ENCODE measurements at regions not wholly inside any gene's neighbourhood (a gene's known extent, or its start where the extent isn't known, plus 50 kb on each side); places are given as distances from the start of the nearest gene placed in this dataset.

DNA sequence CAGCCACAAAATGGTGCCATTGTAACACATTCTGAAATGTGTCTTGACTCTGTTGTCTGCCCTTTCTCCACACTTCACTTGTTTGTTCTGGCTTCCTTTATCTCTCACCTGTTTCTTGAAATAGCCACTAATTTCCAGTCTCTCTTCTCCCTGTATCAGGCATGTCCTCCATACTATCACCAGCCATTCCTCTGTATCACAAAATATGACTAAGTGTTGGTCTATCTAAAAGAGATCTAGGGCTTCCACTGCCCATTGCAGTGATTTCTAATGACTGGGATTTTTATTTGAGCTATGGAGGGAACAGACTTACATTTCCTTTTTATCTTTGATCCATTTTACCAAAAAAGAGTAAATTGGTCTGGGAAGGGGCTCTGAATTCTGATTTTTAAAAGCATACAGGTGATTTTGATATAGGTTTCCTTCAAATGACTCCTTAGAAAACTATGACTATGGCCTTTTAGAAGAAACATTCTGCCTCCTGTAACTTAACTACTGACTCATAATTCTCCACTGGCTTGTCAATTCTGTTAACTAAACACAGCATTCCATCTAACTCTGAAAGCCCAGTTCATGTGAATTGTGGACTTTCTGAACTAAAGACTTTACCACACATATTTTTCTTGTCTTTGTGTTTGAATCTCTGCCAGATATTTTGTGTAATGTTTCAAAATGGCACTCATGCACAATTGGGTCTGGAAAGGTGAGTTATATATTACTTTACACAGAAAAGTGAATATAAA is 1121.4 kb downstream of the XPNPEP1 start:
- Histone ChIP-seq H3K27me3 (replicated peaks; ENCODE audit: control insufficient read depth, insufficient read depth, low read length) (no peaks in the 10 kb centered on the region), H3K4me3 (replicated peaks; ENCODE audit: low read depth, low read length) (no peak overlapping the region), H3K36me3 (ENCODE audit: control insufficient read depth, insufficient read depth, low read length) (no peaks in the 10 kb centered on the region)
- no peak for DNase-seq (ENCODE audit: extremely low read depth, insufficient read length)
- TF ChIP-seq, protein P1, sequence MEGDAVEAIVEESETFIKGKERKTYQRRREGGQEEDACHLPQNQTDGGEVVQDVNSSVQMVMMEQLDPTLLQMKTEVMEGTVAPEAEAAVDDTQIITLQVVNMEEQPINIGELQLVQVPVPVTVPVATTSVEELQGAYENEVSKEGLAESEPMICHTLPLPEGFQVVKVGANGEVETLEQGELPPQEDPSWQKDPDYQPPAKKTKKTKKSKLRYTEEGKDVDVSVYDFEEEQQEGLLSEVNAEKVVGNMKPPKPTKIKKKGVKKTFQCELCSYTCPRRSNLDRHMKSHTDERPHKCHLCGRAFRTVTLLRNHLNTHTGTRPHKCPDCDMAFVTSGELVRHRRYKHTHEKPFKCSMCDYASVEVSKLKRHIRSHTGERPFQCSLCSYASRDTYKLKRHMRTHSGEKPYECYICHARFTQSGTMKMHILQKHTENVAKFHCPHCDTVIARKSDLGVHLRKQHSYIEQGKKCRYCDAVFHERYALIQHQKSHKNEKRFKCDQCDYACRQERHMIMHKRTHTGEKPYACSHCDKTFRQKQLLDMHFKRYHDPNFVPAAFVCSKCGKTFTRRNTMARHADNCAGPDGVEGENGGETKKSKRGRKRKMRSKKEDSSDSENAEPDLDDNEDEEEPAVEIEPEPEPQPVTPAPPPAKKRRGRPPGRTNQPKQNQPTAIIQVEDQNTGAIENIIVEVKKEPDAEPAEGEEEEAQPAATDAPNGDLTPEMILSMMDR (IDR thresholded peaks at IDR 0.05; ENCODE audit: insufficient read depth, low read length, poor library complexity, severe bottlenecking) = no peak

DNA sequence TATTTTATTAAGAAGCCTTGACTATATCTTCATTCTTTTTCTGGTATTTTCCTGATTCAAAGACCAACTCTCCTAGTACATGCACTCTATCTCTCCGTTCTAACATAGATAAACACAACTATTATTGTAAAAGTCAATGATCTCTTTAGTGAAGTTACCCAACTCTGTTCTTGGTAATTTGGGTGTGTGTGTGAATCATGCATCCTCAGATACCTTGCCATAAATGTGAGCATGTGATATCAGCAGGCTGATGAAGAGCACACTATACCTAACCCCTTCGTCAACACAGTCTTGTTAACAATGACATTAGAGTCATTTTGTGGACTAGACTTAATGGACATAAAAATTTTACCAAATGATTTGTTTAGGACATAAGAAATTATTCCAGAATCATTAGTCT is 1122.1 kb downstream of the XPNPEP1 start:
- H3K4me3 ChIP-seq (replicated peaks; ENCODE audit: low read depth, low read length) = no peak overlapping the region
- no peak for DNase-seq (ENCODE audit: extremely low read depth, insufficient read length)
- H3K36me3 ChIP-seq (ENCODE audit: control insufficient read depth, insufficient read depth, low read length) = no peaks in the 10 kb centered on the region
- TF ChIP-seq, protein P1 (IDR thresholded peaks at IDR 0.05; ENCODE audit: insufficient read depth, low read length, poor library complexity, severe bottlenecking) = no peak
- no peaks in the 10 kb centered on the region for H3K27me3 ChIP-seq (replicated peaks; ENCODE audit: control insufficient read depth, insufficient read depth, low read length)

DNA sequence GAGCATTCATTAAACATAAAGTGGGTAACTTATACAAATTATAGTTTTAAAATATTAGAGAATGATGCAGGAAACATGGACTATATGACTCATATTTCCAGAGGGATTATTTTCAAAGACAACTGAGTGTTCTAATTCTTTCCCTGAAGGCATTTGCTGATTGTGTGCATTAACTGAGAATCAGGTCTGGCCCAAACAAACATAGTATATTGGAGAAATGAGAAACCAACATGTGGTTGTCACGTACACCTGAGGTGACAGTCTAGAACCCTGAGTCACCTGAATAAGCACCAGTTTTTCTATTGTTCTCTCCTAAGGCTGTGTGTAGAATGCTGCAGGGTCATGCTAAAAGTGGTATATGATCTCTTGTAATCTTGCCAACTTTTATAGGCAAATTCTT is 1125.7 kb downstream of the XPNPEP1 start:
- Histone ChIP-seq H3K27me3 (replicated peaks; ENCODE audit: control insufficient read depth, insufficient read depth, low read length) (no peaks in the 10 kb centered on the region), H3K36me3 (ENCODE audit: control insufficient read depth, insufficient read depth, low read length) (no peaks in the 10 kb centered on the region), H3K4me3 (replicated peaks; ENCODE audit: low read depth, low read length) (no peak overlapping the region)
- TF ChIP-seq, protein P1 (IDR thresholded peaks at IDR 0.05; ENCODE audit: insufficient read depth, low read length, poor library complexity, severe bottlenecking) = no peak
- no peak for DNase-seq (ENCODE audit: extremely low read depth, insufficient read length)

DNA sequence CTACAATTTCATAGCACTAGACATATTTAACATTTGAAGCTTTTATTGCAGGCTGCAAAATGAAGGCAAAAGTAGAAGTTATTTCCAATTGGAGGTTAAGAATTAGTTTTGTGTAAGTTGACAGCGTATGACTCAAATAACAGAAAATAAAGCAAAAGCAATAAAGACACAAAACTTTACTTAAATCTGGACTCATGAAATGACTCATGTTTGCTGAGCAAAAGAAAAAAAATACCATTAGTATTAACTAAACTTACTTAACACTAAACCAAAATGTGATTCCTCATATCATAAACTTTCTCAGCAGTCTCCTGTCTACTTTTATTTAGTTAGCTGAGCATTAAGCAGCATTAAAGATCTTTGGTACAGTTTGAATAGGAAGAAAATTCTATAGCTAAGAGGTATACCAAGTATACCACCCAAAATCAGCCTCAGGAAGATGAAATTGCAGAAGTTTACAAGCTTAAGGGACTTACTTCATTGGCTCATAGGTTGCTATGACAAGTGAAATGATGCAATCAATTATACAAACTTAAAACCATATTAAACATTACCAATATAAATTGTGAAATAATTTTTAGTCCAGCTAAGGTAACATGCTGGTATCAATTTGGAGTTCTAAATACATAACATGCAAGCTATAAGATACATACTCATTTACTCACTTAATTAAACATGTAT is 1131.4 kb downstream of the XPNPEP1 start:
- H3K4me3 ChIP-seq (replicated peaks; ENCODE audit: low read depth, low read length) = no peak overlapping the region

DNA sequence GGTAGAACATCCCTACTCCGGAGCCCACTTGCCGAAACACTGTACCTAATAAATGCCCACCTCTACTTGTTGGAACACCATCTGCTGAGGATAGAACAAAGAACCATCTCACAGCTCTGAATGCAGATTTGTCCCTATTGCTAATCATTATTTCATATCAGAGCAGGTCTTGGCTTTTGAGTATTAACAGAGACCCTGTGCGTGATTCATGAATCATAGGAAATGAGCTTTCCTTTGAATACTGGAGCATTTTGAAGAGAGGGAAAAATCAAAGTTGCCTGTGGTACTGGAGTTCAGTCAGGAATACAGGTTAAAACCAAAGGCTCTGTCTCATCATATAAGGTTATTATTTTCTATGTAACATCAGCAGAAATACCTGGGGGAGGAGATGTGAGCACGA is 1132.3 kb downstream of the XPNPEP1 start:
- Histone ChIP-seq H3K27me3 (replicated peaks; ENCODE audit: control insufficient read depth, insufficient read depth, low read length) (no peaks in the 10 kb centered on the region), H3K36me3 (ENCODE audit: control insufficient read depth, insufficient read depth, low read length) (no peaks in the 10 kb centered on the region), H3K4me3 (replicated peaks; ENCODE audit: low read depth, low read length) (no peak overlapping the region)
- no peak for DNase-seq (ENCODE audit: extremely low read depth, insufficient read length)
- TF ChIP-seq, protein P1 (IDR thresholded peaks at IDR 0.05; ENCODE audit: insufficient read depth, low read length, poor library complexity, severe bottlenecking) = no peak

More for the DNA sequence above, 1131.4 kb downstream of the XPNPEP1 start:
- no peaks in the 10 kb centered on the region for H3K36me3 ChIP-seq (ENCODE audit: control insufficient read depth, insufficient read depth, low read length)
- no peaks in the 10 kb centered on the region for H3K27me3 ChIP-seq (replicated peaks; ENCODE audit: control insufficient read depth, insufficient read depth, low read length)
- DNase-seq (ENCODE audit: extremely low read depth, insufficient read length) = no peak
- TF ChIP-seq, protein P1 (IDR thresholded peaks at IDR 0.05; ENCODE audit: insufficient read depth, low read length, poor library complexity, severe bottlenecking) = no peak

All from GM06990 (cell line).